ENCODE measurements at regions not wholly inside any gene's neighbourhood (a gene's known extent, or its start where the extent isn't known, plus 50 kb on each side); places are given as distances from the start of the nearest gene placed in this dataset.
A peak's percentile ranks its signal among the peaks of the same experiment; 100 is the strongest.

- H4K91ac ChIP-seq (ENCODE audit: low read depth, low read length): no peak overlapping the region
Measured at GRCh38 chr16:80107900-80108299, 432.9 kb upstream of the DYNLRB2 start.

GRCh38 chr16:80105751-80106150 is 435.0 kb upstream of the DYNLRB2 start:
- WGBS (ENCODE audit: extremely low coverage, insufficient coverage, insufficient read length): no CpG with 5 or more reads among the region's 1 CpG
- no peaks in the 10 kb centered on the region for H3K36me3 ChIP-seq (ENCODE audit: control insufficient read depth in 1 of 2, insufficient read depth in 2 of 2, low read length in 2 of 2)
- H2BK12ac ChIP-seq (ENCODE audit: low read length): no peak overlapping the region

More at GRCh38 chr16:80107900-80108299, 432.9 kb upstream of the DYNLRB2 start:
- Histone ChIP-seq H3K36me3 (ENCODE audit: control insufficient read depth in 1 of 2, insufficient read depth in 2 of 2, low read length in 2 of 2) (no peaks in the 10 kb centered on the region), H3K9ac (ENCODE audit: low read length) (no peak overlapping the region), H3K18ac (ENCODE audit: low read length) (no peak overlapping the region), H2BK120ac (ENCODE audit: insufficient read depth, low read length, poor library complexity) (no peak overlapping the region), H2AFZ (ENCODE audit: insufficient read depth, low read length, poor library complexity) (no peak overlapping the region), H3K9me3 (ENCODE audit: insufficient read depth, low read depth, low read length) (no peaks in the 10 kb centered on the region), H3K27me3 (ENCODE audit: insufficient read depth, low read length) (no peaks in the 10 kb centered on the region), H4K8ac (ENCODE audit: low read depth, low read length) (no peak overlapping the region), H2BK12ac (ENCODE audit: low read length) (no peak overlapping the region), H3K23ac (ENCODE audit: low read length) (no peak overlapping the region), H2BK5ac (ENCODE audit: low read depth, low read length, poor library complexity) (no peak overlapping the region), H3K4me1 (ENCODE audit: control insufficient read depth in 1 of 2, insufficient read depth in 2 of 2, low read length in 2 of 2) (peaks cover 3 to 14% of the 10 kb centered on the region in 2 experiments), H3K27ac (ENCODE audit: low read depth, low read length) (no peak overlapping the region), H3K79me2 (ENCODE audit: control insufficient read depth, insufficient read depth, low read length, poor library complexity) (no peaks in the 10 kb centered on the region), H3K4ac (ENCODE audit: low read depth, low read length) (no peak overlapping the region), H3K4me2 (ENCODE audit: low read length) (no peak overlapping the region), H3K4me3 (ENCODE audit: low read depth, low read length) (no peak overlapping the region), H2AK5ac (ENCODE audit: low read length) (no peak overlapping the region), H3K14ac (ENCODE audit: low read length) (no peak overlapping the region), H4K12ac (ENCODE audit: low read depth, low read length) (no peak overlapping the region), H3K79me1 (ENCODE audit: low read length) (peaks cover 4% of the 10 kb centered on the region)
- no CpG with 5 or more reads among the region's 3 CpGs for WGBS (ENCODE audit: extremely low coverage, insufficient coverage, insufficient read length)
- no peak for DNase-seq

GRCh38 chr16:80105160-80105559 is 435.6 kb upstream of the DYNLRB2 start:
- Histone ChIP-seq H3K27ac (ENCODE audit: low read depth, low read length) (peak overlapping the region; percentile 53), H2BK5ac (ENCODE audit: low read depth, low read length, poor library complexity) (no peak overlapping the region), H3K14ac (ENCODE audit: low read length) (no peak overlapping the region), H3K23ac (ENCODE audit: low read length) (no peak overlapping the region), H2BK12ac (ENCODE audit: low read length) (no peak overlapping the region), H2BK120ac (ENCODE audit: insufficient read depth, low read length, poor library complexity) (no peak overlapping the region), H2AK5ac (ENCODE audit: low read length) (no peak overlapping the region), H3K4me2 (ENCODE audit: low read length) (peak overlapping the region; percentile 31), H3K4me3 (ENCODE audit: low read depth, low read length) (no peak overlapping the region), H3K4me1 (ENCODE audit: control insufficient read depth in 1 of 2, insufficient read depth in 2 of 2, low read length in 2 of 2) (peaks cover 3 to 14% of the 10 kb centered on the region in 2 experiments), H3K27me3 (ENCODE audit: insufficient read depth, low read length) (no peaks in the 10 kb centered on the region), H3K9me3 (ENCODE audit: insufficient read depth, low read depth, low read length) (no peaks in the 10 kb centered on the region), H4K8ac (ENCODE audit: low read depth, low read length) (no peak overlapping the region), H3K79me2 (ENCODE audit: control insufficient read depth, insufficient read depth, low read length, poor library complexity) (no peaks in the 10 kb centered on the region), H3K4ac (ENCODE audit: low read depth, low read length) (no peak overlapping the region), H3K36me3 (ENCODE audit: control insufficient read depth in 1 of 2, insufficient read depth in 2 of 2, low read length in 2 of 2) (no peaks in the 10 kb centered on the region), H3K9ac (ENCODE audit: low read length) (no peak overlapping the region), H2AFZ (ENCODE audit: insufficient read depth, low read length, poor library complexity) (no peak overlapping the region), H3K18ac (ENCODE audit: low read length) (no peak overlapping the region), H4K91ac (ENCODE audit: low read depth, low read length) (no peak overlapping the region), H3K79me1 (ENCODE audit: low read length) (peaks cover 4% of the 10 kb centered on the region), H4K12ac (ENCODE audit: low read depth, low read length) (no peak overlapping the region)
- no CpG with 5 or more reads among the region's 5 CpGs for WGBS (ENCODE audit: extremely low coverage, insufficient coverage, insufficient read length)
- DNase-seq: peak; percentile 73 to 84

More at GRCh38 chr16:80105751-80106150, 435.0 kb upstream of the DYNLRB2 start:
- Histone ChIP-seq H3K27me3 (ENCODE audit: insufficient read depth, low read length) (no peaks in the 10 kb centered on the region), H3K23ac (ENCODE audit: low read length) (no peak overlapping the region), H4K91ac (ENCODE audit: low read depth, low read length) (no peak overlapping the region), H4K8ac (ENCODE audit: low read depth, low read length) (no peak overlapping the region), H3K14ac (ENCODE audit: low read length) (no peak overlapping the region), H3K27ac (ENCODE audit: low read depth, low read length) (no peak overlapping the region), H3K18ac (ENCODE audit: low read length) (no peak overlapping the region), H2AK5ac (ENCODE audit: low read length) (no peak overlapping the region), H3K4me2 (ENCODE audit: low read length) (no peak overlapping the region), H3K4me1 (ENCODE audit: control insufficient read depth in 1 of 2, insufficient read depth in 2 of 2, low read length in 2 of 2) (peaks cover 3 to 14% of the 10 kb centered on the region in 2 experiments), H3K4ac (ENCODE audit: low read depth, low read length) (no peak overlapping the region), H3K4me3 (ENCODE audit: low read depth, low read length) (no peak overlapping the region), H3K9ac (ENCODE audit: low read length) (no peak overlapping the region), H2BK120ac (ENCODE audit: insufficient read depth, low read length, poor library complexity) (no peak overlapping the region), H3K79me2 (ENCODE audit: control insufficient read depth, insufficient read depth, low read length, poor library complexity) (no peaks in the 10 kb centered on the region), H4K12ac (ENCODE audit: low read depth, low read length) (no peak overlapping the region), H3K9me3 (ENCODE audit: insufficient read depth, low read depth, low read length) (no peaks in the 10 kb centered on the region), H2BK5ac (ENCODE audit: low read depth, low read length, poor library complexity) (no peak overlapping the region), H3K79me1 (ENCODE audit: low read length) (peaks cover 4% of the 10 kb centered on the region), H2AFZ (ENCODE audit: insufficient read depth, low read length, poor library complexity) (no peak overlapping the region)
- no peak for DNase-seq

GRCh38 chr16:80104401-80104800 is 436.4 kb upstream of the DYNLRB2 start:
- no peaks in the 10 kb centered on the region for H3K79me2 ChIP-seq (ENCODE audit: control insufficient read depth, insufficient read depth, low read length, poor library complexity)
- no peak overlapping the region for H3K4me3 ChIP-seq (ENCODE audit: low read depth, low read length)
- H3K18ac ChIP-seq (ENCODE audit: low read length): no peak overlapping the region
- H4K91ac ChIP-seq (ENCODE audit: low read depth, low read length): no peak overlapping the region
- H3K9ac ChIP-seq (ENCODE audit: low read length): no peak overlapping the region
- H3K4ac ChIP-seq (ENCODE audit: low read depth, low read length): no peak overlapping the region
- H3K36me3 ChIP-seq (ENCODE audit: control insufficient read depth in 1 of 2, insufficient read depth in 2 of 2, low read length in 2 of 2): no peaks in the 10 kb centered on the region
- no peak overlapping the region for H2BK5ac ChIP-seq (ENCODE audit: low read depth, low read length, poor library complexity)
- no peak overlapping the region for H3K14ac ChIP-seq (ENCODE audit: low read length)
- no peak overlapping the region for H3K23ac ChIP-seq (ENCODE audit: low read length)
- peak overlapping the region; percentile 36 for H2BK12ac ChIP-seq (ENCODE audit: low read length)
- peaks cover 4% of the 10 kb centered on the region for H3K79me1 ChIP-seq (ENCODE audit: low read length)
- H4K8ac ChIP-seq (ENCODE audit: low read depth, low read length): no peak overlapping the region
- WGBS (ENCODE audit: extremely low coverage, insufficient coverage, insufficient read length): no CpG with 5 or more reads among the region's 3 CpGs
- H4K12ac ChIP-seq (ENCODE audit: low read depth, low read length): no peak overlapping the region
- H3K9me3 ChIP-seq (ENCODE audit: insufficient read depth, low read depth, low read length): no peaks in the 10 kb centered on the region
- no peaks in the 10 kb centered on the region for H3K27me3 ChIP-seq (ENCODE audit: insufficient read depth, low read length)
- H2AFZ ChIP-seq (ENCODE audit: insufficient read depth, low read length, poor library complexity): no peak overlapping the region
- DNase-seq: no peak
- H3K4me1 ChIP-seq (ENCODE audit: control insufficient read depth in 1 of 2, insufficient read depth in 2 of 2, low read length in 2 of 2): peaks cover 3 to 14% of the 10 kb centered on the region in 2 experiments
- H2AK5ac ChIP-seq (ENCODE audit: low read length): no peak overlapping the region
- H3K27ac ChIP-seq (ENCODE audit: low read depth, low read length): peak overlapping the region; percentile 53
- no peak overlapping the region for H3K4me2 ChIP-seq (ENCODE audit: low read length)
- no peak overlapping the region for H2BK120ac ChIP-seq (ENCODE audit: insufficient read depth, low read length, poor library complexity)

Measured in trophoblast cell (in vitro differentiated cells and primary cell).